ENCODE measurements at regions not wholly inside any gene's neighbourhood (a gene's known extent, or its start where the extent isn't known, plus 50 kb on each side); places are given as distances from the start of the nearest gene placed in this dataset.

DNA sequence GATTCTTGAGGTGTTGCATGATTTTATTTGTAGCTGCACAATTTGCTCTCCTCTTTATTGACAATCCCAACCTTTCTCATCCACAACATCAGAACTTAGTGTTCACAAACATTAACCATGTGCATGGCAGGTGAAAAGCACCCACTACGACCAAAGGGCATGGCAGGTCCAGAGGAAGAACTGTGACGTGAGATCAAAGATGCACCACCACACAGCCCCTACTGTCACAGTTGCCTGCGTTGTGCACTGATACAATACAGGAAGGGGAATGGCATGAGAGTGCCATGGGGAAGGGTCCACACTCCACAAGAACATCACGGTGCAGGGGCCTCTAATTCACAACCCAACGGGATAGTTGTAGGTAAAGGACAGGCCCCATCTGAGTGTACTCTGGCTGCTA is 217.1 kb upstream of the PFKP start:
- no peak for DNase-seq

DNA sequence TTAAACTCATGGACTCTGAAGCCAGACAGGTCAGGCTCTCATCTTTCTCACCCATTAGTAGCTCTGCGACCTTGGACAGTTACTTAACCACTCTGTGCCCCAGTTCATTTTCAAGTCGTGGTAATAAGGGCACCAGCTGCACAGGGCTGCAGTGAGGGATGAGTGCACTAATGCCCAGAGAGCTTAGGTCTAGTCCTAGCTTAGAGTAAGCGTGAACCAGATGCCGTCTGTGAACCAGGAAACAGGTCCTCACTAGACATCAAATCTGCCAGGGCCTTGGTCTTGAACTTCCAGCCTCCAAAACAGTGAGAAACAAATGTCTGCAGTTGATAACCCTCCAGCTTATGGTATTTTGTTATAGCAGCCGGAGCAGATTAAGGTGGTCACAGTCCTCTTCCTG is 222.4 kb upstream of the PFKP start:
- no peak for DNase-seq

DNA sequence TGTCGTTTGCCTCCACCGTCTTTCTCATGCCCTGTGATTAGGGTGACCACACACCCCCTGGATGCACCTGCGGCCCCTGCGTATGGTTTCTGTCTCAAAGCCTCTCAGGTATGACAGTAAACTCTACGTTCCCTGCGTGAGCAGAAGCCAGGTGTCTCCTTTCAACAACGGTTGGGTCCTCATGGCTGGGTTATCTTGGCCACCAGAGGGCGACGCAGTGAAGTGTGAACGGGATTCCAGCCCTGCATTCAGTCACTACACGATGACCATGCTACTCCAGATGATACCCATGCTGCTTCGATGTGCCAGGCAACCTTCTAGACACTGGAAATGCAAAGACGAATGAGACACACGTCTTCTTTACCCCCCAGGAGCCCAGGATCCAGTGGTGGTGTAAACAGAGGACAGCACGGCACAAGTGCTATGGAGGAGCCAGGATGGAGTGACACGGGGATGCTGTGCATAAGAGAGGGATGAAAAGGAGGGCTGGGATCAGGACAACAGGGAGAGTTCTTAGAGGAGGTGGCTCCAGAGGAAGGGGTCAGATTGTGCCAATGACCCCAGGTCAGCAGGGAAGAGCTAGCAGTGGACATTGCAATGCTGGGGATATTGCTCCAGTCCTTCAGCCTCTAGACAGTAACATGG is 228.1 kb upstream of the PFKP start:
- no peak for DNase-seq

DNA sequence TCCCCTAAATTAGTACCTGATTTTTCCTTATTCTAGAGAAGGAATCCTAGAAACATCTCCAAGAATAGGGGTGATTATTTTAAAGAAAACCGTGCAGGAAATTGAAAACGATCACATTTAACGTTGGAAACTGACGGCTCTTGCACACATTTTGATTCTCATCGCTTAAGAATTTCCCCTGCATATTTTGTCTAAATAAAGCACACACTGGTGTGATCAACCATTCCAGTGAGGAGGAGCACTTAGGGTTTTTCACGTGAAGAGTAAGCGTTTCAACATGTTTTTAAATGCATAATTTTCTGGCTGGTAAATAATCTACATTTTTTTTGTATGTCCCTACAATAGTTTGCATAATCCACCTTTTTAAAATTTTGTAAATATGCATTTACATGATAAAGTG is 229.7 kb upstream of the PFKP start:
- no peak for DNase-seq

DNA sequence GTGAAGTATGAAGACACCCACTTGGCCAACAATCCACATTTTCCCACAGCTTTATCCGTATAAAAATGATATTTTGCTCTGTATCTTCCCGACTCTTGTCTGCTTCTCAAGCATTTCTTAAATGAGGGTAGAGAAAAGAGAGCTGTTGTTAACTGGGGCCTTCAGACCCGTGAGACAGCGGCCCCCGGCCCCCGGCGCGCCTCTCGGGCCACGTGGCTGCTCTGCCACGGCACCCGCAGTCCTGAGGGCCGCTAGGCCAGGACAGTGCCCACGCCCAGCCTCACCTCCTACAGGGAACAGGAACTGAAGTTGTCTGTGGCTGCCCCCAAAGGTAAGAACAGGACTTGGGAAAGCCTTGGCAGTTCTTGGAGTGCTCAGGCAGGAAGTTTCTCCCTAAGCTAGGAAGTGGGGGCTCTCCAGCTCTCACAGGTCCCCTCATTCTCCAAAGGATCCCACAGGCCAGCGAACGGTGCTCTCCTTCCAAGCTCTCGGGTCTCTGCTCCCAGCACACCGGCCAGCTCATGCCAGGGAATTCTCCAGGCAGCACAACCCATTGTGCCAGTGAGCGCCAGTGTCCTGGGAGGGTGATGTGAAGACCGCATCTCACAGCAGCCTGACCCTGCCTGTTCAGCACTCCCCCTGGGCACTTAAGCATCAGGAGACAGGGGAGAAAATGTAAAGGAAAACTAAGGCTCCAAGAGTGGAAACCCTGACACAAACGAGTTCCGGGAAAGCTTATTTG is 230.3 kb upstream of the PFKP start:
- DNase-seq, result no peak

DNA sequence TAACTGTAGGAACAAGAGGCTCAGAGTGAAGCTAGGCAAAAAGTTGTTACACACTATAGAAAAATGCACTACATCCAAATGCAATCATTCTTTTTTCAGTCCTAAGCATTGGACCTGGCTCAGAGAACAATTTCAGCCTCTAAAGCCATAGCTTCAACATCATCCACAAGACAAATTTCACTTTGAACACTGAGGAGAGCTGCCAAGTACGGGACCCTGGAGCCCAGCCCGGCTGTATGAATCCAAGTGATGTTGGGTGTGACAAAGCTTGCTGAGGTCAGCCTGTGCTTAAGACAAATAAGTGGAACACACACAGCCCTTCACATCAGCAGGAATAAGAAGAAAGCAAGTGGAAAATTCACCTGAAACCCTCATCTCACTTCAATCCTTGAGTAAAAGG is 233.1 kb upstream of the PFKP start:
- DNase-seq, result no peak

DNA sequence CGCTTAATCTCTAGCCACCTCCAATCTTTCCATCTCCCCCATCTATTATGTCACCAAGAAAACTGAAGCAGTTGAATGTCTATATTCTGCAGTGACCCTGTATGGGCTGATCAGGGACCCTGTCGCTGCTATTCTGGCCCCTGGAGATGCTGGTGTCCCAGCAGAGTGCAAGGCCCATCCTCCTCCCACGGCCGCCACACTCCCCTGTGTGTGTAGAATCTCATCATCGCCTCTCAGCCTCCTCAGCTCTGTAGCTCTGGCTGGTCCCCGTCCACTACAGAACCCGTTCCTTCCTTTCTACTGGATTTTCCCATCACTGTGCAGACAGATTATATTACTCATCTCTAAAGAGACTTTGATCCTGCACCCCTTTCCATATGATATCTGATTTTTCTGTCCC is 235.8 kb upstream of the PFKP start:
- DNase-seq, result no peak

DNA sequence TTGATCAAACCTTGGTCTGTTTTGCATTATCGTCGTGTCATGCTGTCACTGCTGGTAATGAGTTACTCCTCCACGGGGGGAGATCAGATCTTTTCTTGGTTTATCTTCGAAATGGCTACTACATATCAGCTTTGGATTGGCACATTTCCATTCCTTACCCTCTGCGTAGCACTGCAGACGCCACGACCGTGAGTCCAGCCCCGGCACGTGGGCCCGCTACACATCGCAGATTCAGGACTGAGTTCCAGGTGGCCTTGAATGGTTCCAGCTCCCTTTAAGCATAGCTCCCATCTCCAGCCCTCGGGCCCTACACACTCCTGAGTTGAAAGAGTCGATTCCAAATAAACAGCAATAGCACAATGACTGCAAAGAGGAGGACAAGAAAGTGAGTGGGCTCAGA is 238.6 kb upstream of the PFKP start:
- no peak for DNase-seq

DNA sequence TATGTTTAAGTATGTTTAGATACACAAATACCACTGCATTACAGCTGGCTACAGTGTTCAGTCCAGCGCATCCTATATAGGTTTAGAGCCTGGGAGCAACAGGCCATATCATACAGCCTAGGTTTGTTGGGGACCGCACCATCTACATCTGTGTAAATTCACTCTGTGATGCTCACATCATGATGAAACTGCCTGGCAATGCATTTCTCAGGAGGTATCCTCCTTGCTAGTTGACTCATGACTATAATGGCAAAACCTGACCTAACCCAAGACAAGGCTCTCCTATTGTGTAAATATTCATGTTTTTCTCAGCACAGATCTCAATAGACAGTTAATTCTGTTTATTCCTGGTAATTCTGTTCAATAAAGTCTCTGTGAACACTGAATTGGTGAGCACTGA is 240.7 kb upstream of the PFKP start:
- no peak for DNase-seq

DNA sequence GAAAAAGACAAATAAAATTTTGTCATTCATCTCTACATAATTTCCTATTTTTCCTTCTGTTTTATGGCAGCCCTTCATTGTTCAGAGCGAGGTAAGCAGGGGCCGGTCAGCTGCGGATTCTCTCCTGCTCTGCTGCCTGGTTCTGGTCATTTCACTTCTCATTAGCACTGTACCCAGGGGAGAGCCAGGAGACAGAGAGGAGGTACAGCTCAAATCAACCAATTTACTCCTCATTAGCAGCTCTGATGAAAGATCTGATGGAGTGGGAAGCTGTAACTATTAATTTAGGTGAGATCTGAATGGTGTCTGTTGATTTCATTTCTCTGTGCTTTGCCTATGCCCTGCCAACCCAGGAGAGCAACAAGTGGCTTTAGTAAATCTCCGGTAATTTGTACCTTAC is 241.5 kb upstream of the PFKP start:
- DNase-seq, result no peak

DNA sequence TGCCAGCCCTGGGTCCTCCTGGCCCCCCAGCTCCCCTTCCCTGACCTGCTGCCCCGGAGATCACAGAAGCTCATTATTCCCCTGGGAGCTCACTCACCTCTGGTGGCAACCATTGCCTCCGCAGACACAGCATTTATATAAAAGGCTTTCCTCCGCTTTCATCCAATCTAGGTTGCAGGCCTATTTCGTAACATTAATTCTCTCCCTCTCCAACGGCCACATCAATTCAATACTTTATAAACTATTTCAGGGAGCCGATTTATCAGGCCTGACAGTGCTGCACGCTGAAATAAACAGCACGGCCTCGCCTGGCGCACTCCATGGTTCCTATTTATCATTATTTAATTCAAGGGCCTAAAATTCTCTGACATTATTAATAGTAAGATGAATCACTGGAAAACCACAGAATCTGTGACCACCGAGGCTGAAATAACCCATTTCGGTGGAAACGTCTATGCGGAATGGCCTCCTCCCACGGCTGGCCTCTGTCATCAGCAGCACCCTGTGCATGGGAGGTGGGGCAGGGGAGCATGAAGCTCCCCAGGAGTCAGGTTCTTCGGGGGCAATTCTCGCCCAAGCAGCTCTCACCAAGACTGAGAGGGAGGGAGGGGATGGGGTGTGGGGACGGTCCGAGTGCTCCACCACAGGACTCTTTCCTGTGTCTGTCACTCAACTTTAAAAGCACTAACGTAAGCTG is 249.3 kb upstream of the PFKP start:
- DNase-seq, result no peak

DNA sequence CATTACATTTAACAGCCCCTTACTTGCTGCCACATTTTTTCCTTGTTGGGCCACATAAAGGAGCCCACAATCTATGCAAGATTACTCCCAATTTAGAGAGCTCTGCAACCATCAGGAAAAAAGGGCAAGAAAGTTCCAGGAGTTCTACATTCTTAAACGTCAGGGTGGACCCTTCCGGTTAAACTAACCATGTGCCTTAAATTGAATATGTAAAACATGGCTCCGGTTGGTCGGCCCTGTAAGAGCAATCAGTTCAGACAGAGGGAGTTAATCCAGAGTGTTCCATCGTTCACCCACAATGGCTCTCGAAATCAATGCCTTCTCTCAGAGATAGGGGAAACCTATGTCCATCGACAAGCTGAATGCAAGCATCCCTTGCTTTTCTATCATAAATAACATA is 253.7 kb upstream of the PFKP start:
- no peak for DNase-seq

DNA sequence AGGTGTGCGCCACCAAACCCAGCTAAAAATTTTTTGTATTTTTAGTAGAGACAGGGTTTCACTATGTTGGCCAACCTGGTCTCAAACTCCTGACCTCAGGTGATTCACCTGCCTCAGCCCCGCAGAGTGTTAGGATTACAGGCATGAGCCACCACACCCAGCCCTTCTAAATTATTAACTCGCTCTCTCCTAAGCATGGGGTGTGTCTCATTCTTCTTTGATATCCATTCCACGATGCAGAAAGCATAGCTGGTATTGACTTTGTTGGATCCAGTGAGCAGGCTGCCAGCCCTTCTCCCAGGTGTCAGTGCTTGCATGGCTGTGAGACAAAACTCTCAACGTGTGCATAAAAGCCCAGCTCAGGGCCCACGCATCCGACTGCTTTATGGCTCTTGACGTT is 254.1 kb upstream of the PFKP start:
- no peak for DNase-seq

DNA sequence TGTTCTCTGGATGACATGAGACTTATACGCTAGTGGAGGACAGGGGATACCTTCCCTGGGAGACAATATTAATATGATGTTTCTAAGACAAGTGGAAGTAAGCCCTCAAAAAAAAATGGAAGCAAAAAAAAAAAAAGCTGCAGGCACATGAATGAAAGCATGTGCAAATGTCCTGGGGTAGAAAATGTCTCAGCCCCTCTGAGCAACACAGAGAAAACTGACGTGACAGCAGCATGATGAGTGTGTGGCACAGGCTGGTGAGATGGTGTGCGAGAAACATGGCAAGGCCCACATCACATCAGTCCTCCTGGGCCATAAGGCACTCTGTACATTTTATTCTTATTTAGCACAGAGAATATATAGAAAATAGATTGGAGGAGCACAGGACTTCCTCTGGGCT is 254.7 kb upstream of the PFKP start:
- no peak for DNase-seq

DNA sequence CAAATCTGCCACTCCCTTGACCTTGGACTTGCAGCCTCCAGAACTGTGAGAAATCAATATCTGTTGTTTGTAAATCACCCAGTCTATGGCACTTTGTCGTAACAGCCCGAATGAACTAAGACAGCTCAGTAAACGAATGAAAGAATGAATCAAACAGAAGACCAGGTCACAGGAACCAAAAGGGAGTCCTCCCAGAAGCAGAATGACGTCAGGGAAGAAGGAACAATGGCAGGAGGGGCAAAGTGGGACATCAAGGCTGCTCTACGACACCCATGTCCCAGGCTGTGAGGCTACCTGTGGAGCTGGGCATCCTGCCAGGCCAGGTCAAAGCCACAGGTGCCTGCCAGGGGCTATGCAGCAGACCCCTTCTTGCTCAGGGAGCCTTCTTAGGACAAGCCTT is 267.2 kb upstream of the PFKP start:
- no peak for DNase-seq

DNA sequence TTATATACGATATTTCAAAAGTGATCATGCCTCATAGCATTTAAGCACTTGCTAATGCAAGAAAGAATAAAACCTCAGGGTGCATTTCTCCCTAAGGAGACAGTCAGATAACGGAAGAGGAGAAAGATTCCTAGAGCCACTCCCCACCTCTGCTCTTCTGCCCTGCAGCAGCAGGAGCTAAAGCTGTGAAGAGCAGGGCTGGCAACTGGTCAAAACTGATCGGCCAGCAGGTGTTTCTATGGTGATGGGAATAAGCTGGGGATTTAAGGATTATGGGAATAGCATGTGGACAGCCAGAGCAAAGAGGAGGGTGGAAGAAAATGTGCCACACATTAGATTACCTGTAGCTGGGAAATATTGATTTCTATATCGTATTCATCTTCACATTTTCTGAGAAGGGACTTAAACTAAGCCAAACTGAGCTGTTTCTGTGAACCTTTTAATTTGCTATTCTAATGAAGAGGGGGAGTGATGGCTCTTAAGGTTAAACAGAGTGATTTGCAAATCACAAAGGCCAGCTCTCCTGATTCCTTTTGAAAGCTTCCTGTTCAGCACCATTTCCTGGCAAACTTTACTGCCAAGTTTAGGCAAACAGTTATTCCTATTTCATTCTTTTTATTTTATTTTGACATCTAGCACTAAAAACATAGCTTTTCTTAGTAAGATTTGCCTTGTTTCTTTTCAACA is 268.9 kb upstream of the PFKP start:
- DNase-seq, result no peak

DNA sequence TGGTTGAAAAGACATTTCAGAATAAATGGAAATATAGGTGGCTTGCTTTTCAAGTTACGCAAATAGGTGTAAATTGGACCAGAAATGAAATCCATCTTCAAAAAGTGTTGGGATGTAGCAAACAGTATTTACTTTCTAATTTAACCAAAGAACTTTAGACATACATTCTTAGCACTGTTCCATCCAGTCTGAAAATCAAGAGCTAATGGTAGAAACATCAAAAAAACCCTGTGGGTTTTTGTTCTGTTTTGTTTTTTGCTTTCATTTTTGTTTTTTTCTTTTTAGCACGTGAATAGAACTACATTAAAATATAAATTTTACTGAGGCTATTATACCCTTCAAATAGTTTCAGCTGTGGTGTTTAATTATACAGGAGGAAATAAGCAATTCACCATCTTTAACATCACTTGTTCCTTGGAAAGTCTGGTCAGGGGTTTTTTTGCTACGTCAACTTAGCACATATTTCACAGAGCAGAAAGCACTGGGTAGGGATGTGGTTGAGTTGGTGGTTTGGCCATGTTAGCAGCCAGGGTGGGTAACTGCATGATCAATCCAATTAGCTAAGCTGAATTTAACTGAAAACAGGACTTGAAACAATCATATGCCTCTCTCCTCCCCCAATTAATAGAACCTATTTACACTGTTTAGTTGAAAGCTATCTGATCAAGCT is 275.4 kb upstream of the PFKP start:
- no peak for DNase-seq

DNA sequence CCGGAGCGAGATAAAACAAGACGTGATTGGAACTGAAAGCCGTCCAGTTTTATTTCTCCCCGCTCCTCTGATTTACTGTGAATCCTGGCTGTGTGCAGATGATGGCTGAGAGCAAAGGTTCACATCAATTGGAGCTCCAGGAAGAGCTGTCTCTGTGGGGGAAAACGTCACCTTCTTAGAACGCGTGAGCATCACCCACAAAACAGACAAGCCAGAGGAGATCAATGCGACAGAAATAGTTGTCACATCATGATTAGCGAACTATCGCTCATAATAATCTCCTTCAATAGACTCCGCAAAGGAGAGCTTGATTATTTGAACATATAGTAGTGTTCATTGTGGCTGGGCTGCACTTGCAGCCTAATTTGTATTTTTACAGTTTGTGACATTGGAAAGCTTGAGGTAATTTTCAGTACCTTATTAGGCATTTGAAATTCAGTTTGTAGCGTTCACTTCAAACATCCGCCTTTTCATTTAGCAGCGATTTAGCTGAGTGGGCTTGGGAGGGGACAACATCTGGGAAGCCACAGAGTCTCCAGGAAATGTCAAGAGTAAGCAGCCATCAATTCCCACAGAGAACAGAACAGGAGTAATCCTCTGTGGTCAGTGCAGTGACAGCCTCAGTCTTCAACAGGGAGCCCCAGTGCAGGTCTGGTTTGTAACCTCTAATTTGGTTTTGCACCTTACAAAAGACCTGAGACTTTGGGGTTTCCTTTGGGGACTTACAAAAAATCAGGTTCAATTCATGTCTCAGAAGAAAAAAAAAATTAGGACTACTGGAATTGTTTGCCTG is 276.8 kb upstream of the PFKP start:
- DNase-seq, result no peak

DNA sequence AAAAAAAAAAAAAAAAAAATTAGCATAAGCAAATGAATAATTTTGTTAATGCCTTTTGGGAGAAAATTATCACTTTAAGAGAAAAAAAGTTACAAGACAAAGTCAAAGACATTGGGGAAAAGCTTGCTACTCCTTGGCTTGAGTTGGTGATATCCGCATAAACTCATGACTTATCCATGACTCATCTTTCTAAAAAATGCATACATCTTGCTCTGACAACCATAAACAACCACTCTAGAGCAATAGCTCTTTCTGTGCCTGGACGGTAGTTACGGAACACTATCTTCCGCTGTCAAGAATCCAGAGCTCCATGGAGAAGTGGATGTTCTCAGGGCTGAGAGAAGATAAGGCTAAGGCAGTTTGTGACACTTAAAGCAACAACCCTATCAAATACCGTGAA is 281.1 kb upstream of the PFKP start:
- DNase-seq, result no peak

DNA sequence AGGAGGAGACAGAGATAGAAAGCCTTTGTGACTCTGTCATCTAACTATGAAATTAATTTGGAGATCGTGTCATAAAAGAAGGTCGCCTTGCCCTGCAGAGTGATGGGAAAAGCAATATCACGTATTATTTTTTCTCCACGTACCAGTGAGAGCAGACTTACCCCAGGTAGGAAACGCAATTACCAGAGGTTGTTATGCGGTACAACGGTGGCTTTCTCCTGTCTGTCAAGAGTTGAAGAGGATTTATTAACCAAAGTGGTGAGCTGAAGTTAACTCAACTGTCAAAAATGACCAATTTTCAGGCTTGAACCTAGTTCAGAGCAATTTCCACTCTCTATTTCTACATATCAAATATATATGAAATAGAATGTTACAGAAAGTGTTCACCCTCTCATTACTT is 282.6 kb upstream of the PFKP start:
- no peak for DNase-seq

DNA sequence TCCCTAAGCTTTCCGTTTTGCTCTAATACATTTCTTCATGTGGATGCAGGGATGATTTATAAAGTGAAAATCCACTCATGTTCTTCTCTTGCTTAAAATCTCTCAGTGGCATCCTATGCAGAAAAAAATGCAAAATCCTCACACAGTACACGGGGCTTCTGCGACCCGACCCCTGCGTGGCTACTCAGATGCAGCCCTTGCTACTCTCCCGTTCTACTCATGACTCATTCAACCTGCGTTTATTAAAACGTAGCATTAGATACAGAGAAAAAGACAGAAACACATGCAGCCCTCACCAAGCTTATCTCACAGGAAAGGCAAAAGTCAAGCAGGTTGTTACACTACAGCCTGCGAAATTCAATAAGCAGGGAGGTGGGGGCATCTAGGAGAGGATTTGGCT is 284.4 kb upstream of the PFKP start:
- DNase-seq, result no peak

DNA sequence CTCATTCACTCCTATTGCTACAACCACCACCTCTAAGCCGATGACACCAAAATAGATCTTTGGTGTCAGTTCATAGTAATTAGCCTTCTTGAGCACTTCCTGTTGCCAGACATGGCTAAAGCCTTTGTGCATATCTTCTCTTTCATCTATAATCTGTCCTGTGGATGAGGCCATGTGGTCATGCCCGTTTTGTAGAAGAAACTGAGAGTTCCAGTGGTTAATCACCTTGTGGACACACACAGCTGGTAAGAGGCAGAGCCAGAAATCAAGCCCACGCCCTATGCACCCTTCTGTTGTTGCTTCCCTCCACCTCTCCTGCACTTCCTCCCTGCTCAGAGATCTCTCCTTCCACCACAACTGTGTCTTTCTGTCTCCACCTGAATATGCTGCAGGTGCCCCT is 285.1 kb upstream of the PFKP start:
- DNase-seq, result no peak

All from NCI-H2227 treated with DMSO at 0.1 percent for 48 hours (cell line).